ENCODE measurements at regions not wholly inside any gene's neighbourhood (a gene's known extent, or its start where the extent isn't known, plus 50 kb on each side); places are given as distances from the start of the nearest gene placed in this dataset.

DNA sequence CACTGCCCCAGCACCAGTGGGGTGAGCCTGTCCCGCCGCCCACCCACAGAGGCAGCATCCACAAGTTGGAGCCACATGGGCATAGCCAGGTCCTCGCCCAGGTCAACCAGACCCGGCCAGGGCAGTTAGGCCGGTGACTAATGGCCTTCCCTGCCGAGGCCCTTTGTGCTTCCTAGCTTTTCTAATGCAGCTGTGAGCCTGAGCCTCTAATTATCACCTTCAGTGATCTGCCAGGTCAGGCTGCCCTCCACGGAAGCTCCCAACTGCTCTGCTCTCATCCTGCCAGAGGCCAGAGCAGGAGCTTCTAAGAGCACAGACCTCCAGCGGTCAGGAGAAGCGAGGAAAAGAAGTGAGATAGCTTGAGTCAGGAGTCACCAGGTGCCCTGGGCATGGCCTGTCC, 87.1 kb upstream of the PPP1R26 start:
- H3K4ac ChIP-seq (ENCODE audit: low read depth, low read length), result no peak overlapping the region
- H4K8ac ChIP-seq (ENCODE audit: low read depth in 2 of 2, low read length in 2 of 2), result no peak overlapping the region
- no peak overlapping the region for H3K23ac ChIP-seq (ENCODE audit: low read depth, low read length)
- H2AK5ac ChIP-seq (ENCODE audit: low read depth, low read length), result no peak overlapping the region
- ATAC-seq (ENCODE audit: low read depth), result no peak
- no peaks in the 10 kb centered on the region for H3K36me3 ChIP-seq (ENCODE audit: control insufficient read depth, insufficient read depth, low read length)
- DNase-seq, result no peak
- H3K9me3 ChIP-seq (ENCODE audit: control insufficient read depth, insufficient read depth, low read length), result peaks cover 30% of the 10 kb centered on the region
- H2AK9ac ChIP-seq (replicated peaks; ENCODE audit: low read depth, low read length, poor library complexity), result no peak overlapping the region
- no peak overlapping the region for H3K27ac ChIP-seq (ENCODE audit: insufficient read depth, low read length)
- H3K4me1 ChIP-seq (ENCODE audit: control insufficient read depth, insufficient read depth, low read length), result no peaks in the 10 kb centered on the region
- no peak overlapping the region for H4K5ac ChIP-seq (ENCODE audit: low read depth, low read length)
- no peak overlapping the region for H2BK20ac ChIP-seq (ENCODE audit: low read depth, low read length)
- no TSS peak for BruUV-seq (replicated peaks)
- H3K79me1 ChIP-seq (ENCODE audit: low read depth in 1 of 2, low read length in 2 of 2), result no peaks in the 10 kb centered on the region
- no peaks in the 10 kb centered on the region for H4K20me1 ChIP-seq (ENCODE audit: insufficient read depth, low read length)
- intact Hi-C loops (cut with micrococcal nuclease), result no loop called here
- H3K56ac ChIP-seq (ENCODE audit: extremely low read depth, insufficient read depth, low read length), result no peak overlapping the region
- ChIA-PET CTCF (no interaction called here), POLR2A (ENCODE audit: unreplicated experiment) (no interaction called here)
- H3K14ac ChIP-seq (replicated peaks; ENCODE audit: low read depth, low read length), result no peak overlapping the region
- H2BK5ac ChIP-seq (ENCODE audit: low read depth, low read length, poor library complexity, severe bottlenecking), result no peak overlapping the region
- H3K27me3 ChIP-seq (ENCODE audit: control insufficient read depth, insufficient read depth, low read length), result no peaks in the 10 kb centered on the region
- no peak overlapping the region for H4K91ac ChIP-seq (ENCODE audit: insufficient read depth, low read depth, low read length)
- in situ Hi-C loops (cut with MboI; ENCODE audit: low sequenced_read_pairs), result no loop called here
- dilution Hi-C loops (cut with HindIII; ENCODE audit: low sequenced_read_pairs, unreplicated experiment), result no loop called here
- TF ChIP-seq CTCF (conservative IDR thresholded peaks at IDR 0.05; ENCODE audit: low read depth, low read length) (no peak), FOS (IDR thresholded peaks at IDR 0.05; ENCODE audit: low read depth, low read length) (no peak), RFX5 (IDR thresholded peaks at IDR 0.05; ENCODE audit: low read depth, low read length) (no peak), MAFK (IDR thresholded peaks at IDR 0.05; ENCODE audit: low read depth, low read length) (no peak), NFE2L2 (IDR thresholded peaks at IDR 0.05; ENCODE audit: low read depth, low read length) (no peak), POLR2A (IDR thresholded peaks at IDR 0.05; ENCODE audit: low read depth, low read length) (no peak), RCOR1 (IDR thresholded peaks at IDR 0.05; ENCODE audit: insufficient replicate concordance, low read length) (no peak), BHLHE40 (IDR thresholded peaks at IDR 0.05; ENCODE audit: low read depth, low read length) (no peak), SMC3 (IDR thresholded peaks at IDR 0.05; ENCODE audit: low read depth, low read length) (no peak), CHD1 (IDR thresholded peaks at IDR 0.05; ENCODE audit: low read depth, low read length) (no peak)
- H3K18ac ChIP-seq (ENCODE audit: low read depth, low read length), result no peak overlapping the region
- no peak overlapping the region for H2BK120ac ChIP-seq (ENCODE audit: low read depth, low read length)
- H3K4me2 ChIP-seq (ENCODE audit: low read depth, low read length), result no peak overlapping the region
- H2BK15ac ChIP-seq (ENCODE audit: low read depth, low read length), result no peak overlapping the region
- 50% methylated on average over 4 of the region's 9 CpGs; no CpG with 5 or more reads in 1 of the 2 experiments for WGBS, 2 experiments (ENCODE audit: extremely low coverage in 2 of 2, insufficient read length in 1 of 2)
- no peak overlapping the region for H3K4me3 ChIP-seq (ENCODE audit: insufficient read depth, low read depth, low read length)
- H3K9me1 ChIP-seq (ENCODE audit: insufficient read depth, low read length), result no peaks in the 10 kb centered on the region
- H2AFZ ChIP-seq (replicated peaks; ENCODE audit: low read length, poor library complexity), result no peak overlapping the region
- no peak overlapping the region for H3K9ac ChIP-seq (ENCODE audit: low read depth, low read length)

Measured in IMR-90 (cell line).